Smooth muscle cell (in vitro differentiated cells): ENCODE measurements at regions not wholly inside any gene's neighbourhood (a gene's known extent, or its start where the extent isn't known, plus 50 kb on each side); places are given as distances from the start of the nearest gene placed in this dataset.

Experiments used
- DNase-seq: peaks from one replicate; lab custom pipeline; 2025; ENCODE audit not compliant: unreplicated experiment; lab: John Stamatoyannopoulos, UW
- H2AFZ ChIP-seq: fragments of 200-600 bp; sonication (generic); 2 replicates; pipeline ENCODE4 v1.6.0; 2016; ENCODE audit warnings: antibody characterized with exemption, low read depth, mild to moderate bottlenecking
- H3F3A ChIP-seq: fragments of 200-600 bp; sonication (generic); 2 replicates; pipeline ENCODE4 v1.6.0; 2017; ENCODE audit warnings: antibody characterized with exemption, low read depth
- H3K27ac ChIP-seq: fragments of 200-600 bp; sonication (generic); 2 replicates; pipeline ENCODE4 v1.5.1; 2016; ENCODE audit warnings: low read depth, mild to moderate bottlenecking
- H3K27me3 ChIP-seq: fragments of 200-600 bp; sonication (generic); 2 replicates; pipeline ENCODE4 v1.6.1; 2016; ENCODE audit warnings: low read depth, mild to moderate bottlenecking
- H3K36me3 ChIP-seq: fragments of 200-600 bp; sonication (generic); 2 replicates; pipeline ENCODE4 v1.5.1; 2016; ENCODE audit warnings: low read depth
- H3K4me1 ChIP-seq: fragments of 200-600 bp; sonication (generic); 2 replicates; pipeline ENCODE4 v1.5.1; 2016; ENCODE audit warnings: low read depth
- H3K4me2 ChIP-seq: fragments of 200-600 bp; sonication (generic); 2 replicates; pipeline ENCODE4 v1.6.0; 2016; ENCODE audit warnings: mild to moderate bottlenecking
- H3K4me3 ChIP-seq: fragments of 200-600 bp; sonication (generic); 2 replicates; pipeline ENCODE4 v1.5.1; 2016; ENCODE audit warnings: mild to moderate bottlenecking
- H3K79me2 ChIP-seq: fragments of 200-600 bp; sonication (generic); 2 replicates; pipeline ENCODE4 v1.6.0; 2016; ENCODE audit warnings: low read depth, mild to moderate bottlenecking
- H3K9ac ChIP-seq: fragments of 200-600 bp; sonication (generic); 2 replicates; pipeline ENCODE4 v1.6.0; 2016; ENCODE audit warnings: low read depth
- H3K9me3 ChIP-seq: fragments of 200-600 bp; sonication (generic); replicated peaks from 2 replicates; pipeline ENCODE4 v1.5.1; 2016; ENCODE audit warnings: low read depth
- H4K20me1 ChIP-seq: fragments of 200-600 bp; sonication (generic); 2 replicates; pipeline ENCODE4 v1.6.0; 2016; ENCODE audit warnings: low read depth
- CTCF ChIP-seq: fragments of 200-600 bp; sonication (generic); IDR thresholded peaks from 2 replicates; pipeline ENCODE4 v1.5.1; 2017; ENCODE audit warnings: borderline replicate concordance, mild to moderate bottlenecking, antibody characterized with exemption; ENCODE audit not compliant: insufficient read depth, poor library complexity, severe bottlenecking
- WGBS: methylation state at CpG from one replicate; pipeline ENCODE4 v1.1.7; 2016; ENCODE audit warnings: low lambda C conversion rate; 5-methylcytosine and 5-hydroxymethylcytosine counted together

- H3K4me3 ChIP-seq = no peak overlapping the region
- H3K36me3 ChIP-seq = no peaks in the 10 kb centered on the region
- DNase-seq = no peak
- TF ChIP-seq CTCF = no peak
- H2AFZ ChIP-seq = no peak overlapping the region
- no peak overlapping the region for H3K4me2 ChIP-seq
- H3F3A ChIP-seq = no peaks in the 10 kb centered on the region
- no peaks in the 10 kb centered on the region for H3K79me2 ChIP-seq
- no peaks in the 10 kb centered on the region for H3K4me1 ChIP-seq
- H4K20me1 ChIP-seq = no peaks in the 10 kb centered on the region
- no peak overlapping the region for H3K27ac ChIP-seq
- H3K27me3 ChIP-seq = no peaks in the 10 kb centered on the region
- WGBS = 96% methylated on average over 12 of the region's 12 CpGs
- H3K9me3 ChIP-seq = no peaks in the 10 kb centered on the region
- no peak overlapping the region for H3K9ac ChIP-seq
Measured at GRCh38 chr5:77545285-77545684, 53.2 kb upstream of the WDR41 start.
